ENCODE measurements at regions not wholly inside any gene's neighbourhood (a gene's known extent, or its start where the extent isn't known, plus 50 kb on each side); places are given as distances from the start of the nearest gene placed in this dataset.

DNA sequence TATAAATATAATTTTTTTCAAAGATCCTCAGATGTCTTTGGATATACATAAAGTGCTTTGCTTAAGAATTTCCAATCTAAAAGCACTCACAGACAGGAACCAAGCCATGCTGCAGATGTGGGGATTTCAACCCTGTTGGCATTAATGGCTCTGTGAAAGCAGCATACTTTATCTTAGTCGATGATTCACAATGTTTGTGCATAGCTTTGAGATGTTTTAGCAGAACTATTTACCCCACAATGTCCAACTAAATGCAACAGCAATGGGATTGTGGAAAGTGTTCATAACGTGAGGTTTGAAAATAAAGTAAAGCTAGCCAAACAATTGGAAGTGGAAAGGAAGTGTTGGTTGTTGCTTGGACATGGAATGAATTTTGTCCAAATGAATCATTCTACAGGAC is 371.4 kb downstream of the SOX2 start:
- DNase-seq = no peak

DNA sequence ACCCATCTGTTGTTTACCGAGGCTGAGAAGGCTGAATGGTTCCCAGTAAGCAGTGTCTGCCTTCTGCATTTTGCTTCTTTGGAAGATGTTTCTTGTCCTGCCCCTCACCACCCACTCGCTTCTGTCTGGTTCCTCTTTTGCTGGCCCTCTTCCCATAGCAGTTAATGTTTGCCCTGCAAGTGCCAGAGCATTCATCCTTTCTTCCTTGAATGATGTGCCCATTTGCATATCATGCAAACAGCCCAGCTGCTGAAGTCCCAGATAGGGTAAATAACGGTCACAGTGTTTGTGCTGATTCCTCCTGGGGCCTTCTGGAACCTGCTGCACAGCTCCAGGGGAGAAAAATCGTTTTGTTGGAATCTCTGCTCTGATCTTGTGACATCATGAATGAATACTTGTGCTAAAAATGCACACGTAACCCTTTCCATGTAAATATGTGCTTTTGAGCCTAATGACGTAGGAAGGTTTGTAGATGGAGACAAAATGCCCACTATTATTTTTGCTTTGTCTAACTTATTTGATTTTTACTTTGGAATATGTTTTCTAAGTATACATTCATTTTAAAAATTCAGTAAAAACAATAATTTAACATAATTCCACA is 381.0 kb downstream of the SOX2 start:
- no peak for DNase-seq

DNA sequence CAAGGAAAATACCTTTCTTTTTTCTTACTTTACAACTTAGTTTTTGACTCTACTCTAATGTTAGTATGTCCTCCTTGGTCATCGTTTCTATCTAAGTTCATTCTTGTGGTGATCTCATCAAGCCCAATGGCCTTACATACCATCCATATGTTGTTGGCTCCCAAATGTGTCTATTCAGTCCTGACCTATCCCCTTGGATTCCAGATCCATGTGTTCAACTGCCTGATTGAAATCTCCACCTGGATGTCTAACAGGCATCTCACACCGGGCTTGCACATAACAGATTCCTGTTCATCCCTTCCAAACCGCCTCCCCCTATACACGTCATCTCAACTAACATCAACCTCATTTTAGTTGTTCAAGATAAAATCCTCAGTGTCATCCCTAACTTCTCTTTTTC is 382.6 kb downstream of the SOX2 start:
- DNase-seq = no peak

DNA sequence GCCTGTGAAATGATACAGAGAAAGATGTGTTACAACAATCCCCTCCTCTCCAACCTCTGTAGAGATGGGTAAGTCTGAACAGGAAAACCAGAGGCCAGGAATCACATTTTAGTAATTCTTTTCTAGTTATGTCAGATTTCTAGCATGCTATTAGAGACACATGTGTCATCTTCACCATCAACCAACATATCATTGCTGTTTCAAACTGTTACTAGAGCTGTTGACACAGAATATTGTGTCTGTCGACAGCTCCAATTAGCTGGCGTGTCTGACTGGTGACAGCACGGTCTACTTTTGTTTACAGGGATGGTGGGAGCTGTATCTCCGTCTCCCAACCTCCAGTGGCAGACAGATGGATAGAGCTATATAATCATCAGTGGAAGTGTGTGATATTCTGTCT is 393.2 kb downstream of the SOX2 start:
- DNase-seq = no peak

- no peak for DNase-seq
These were observed 394.1 kb downstream of the SOX2 start for GRCh38 chr3:182105875-182106274.

DNA sequence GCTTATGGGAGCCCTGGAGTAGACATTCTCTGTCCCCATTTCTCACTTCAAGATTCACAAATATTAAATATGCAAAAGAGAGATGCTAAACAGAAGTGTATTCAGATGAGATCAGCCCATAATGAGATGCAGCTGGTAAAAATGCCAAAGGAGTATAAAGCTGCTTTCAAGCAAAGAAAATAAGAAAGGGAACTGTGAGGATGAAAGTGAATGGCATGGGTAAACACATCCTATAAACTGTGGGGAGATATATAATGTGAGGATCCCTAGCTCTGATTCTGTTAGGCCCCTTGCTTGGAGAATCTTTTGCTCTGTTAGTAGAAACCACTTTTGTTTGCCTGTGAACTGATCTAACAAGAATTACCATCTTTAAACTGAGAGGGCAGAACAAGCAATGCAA is 396.6 kb downstream of the SOX2 start:
- DNase-seq = no peak

DNA sequence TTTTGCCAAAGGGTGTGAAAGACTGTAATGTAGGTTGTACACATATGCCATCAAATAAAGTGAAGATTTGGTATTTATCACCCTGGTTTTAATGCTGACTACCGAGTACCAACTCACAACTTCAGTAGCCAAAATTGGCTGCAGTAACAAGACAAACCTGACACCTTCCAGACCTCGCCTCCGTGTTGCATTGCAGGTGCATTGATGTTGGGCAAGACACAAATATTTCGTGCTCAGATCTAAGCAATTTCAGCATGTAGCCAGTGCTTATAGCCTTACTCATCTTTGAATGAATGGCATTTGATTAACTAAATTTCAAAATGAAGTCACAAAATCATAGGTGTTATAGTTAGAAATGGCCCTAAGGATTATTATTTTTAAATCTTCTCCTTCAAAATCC is 400.2 kb downstream of the SOX2 start:
- DNase-seq = no peak

DNA sequence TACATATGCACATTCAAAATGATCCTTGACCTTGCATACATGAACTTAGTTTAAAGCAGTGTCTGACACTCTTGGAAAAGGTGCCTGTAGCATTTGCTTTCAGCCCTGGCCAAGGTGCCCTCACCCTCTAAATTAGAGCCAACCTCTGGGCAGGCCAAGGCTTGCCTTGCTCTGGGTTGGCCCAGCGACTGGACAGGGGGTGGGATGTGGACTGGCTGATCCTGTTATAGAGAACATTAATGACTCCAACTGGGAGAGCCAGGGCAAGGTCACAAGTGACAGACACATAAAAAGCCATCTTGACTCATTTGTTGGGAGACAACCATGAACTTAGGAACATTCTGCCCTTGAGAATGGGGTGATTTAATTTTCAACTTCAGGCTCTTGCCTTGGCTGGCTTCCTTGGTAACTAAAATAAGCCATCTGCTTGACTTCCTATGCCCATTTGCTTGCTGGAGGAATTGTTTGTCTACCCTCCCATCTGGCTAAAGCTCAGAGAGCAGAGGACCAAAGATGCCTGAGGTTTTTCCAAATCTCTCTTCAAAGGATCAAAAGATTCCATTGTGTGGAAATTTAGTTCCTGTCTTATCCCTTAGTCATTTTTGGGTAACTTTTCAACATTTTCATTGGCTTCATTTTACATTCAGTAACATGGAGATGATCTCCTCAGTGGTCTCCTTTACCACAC is 403.7 kb downstream of the SOX2 start:
- no peak for DNase-seq

- DNase-seq = no peak
These were observed 404.7 kb downstream of the SOX2 start for GRCh38 chr3:182116386-182116785.

GRCh38 chr3:182117131-182117530 is 405.4 kb downstream of the SOX2 start:
- DNase-seq = no peak

- DNase-seq = no peak
These were observed 405.9 kb downstream of the SOX2 start for GRCh38 chr3:182117583-182117982.

GRCh38 chr3:182118066-182118465 is 406.3 kb downstream of the SOX2 start:
- DNase-seq = no peak

DNA sequence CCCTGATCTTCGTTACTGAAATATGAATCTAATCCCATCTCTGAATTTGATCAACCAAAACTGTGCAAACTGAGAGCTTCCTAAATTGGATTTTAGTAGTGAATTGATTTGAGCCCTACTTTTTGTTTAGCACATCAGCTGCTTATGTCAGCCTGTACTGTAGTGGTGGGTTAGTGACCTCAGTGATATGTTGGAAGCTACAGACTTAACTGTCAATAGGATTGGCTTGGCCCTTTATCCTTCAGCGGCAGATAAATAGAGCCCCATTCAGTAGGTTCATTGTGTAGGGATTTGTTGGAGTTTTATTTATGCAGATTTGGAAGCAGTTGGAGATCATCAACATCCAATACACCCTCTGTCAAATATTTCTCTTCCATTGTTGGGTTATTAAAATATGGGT is 409.7 kb downstream of the SOX2 start:
- DNase-seq = no peak

- no peak for DNase-seq
These were observed 411.1 kb downstream of the SOX2 start for GRCh38 chr3:182122779-182123178.

DNA sequence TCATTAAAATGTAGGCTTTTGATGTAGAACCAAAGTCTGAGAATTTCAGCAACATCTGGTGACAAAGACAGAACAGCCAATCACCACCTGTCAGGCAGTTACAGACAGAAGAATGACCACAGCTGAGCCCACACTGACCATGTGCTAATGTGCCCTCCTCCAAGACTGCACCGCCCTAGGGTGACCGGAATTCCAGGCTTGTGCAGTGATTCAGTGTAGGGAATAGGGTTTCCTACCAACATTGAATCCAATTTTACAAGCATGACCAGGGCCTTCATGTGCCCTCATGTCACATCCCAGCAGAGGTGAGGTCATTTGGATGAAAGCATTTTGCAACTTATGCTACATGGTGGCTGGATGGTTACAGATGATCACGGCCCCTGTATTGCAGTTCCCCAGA is 412.5 kb downstream of the SOX2 start:
- DNase-seq = no peak

DNA sequence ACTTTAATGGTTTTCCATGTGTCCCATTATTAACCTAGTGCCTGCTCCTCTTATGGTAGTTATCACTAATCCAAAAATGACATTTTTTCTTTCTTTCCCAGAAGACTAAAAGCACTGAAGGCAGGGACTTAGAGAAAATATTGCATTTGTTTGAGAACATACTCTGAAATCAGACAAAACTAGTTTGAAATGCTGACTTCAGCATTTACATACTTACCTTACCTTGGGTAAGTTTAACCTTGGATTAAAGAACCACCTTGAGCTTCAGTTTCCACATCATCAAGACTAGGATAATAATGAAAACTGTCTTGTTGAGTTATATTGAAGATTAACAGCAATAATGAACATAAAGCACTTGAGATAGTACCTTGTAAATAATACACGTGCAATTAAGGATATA is 413.0 kb downstream of the SOX2 start:
- DNase-seq = no peak

- DNase-seq = no peak
These were observed 418.0 kb downstream of the SOX2 start for GRCh38 chr3:182129740-182130139.

DNA sequence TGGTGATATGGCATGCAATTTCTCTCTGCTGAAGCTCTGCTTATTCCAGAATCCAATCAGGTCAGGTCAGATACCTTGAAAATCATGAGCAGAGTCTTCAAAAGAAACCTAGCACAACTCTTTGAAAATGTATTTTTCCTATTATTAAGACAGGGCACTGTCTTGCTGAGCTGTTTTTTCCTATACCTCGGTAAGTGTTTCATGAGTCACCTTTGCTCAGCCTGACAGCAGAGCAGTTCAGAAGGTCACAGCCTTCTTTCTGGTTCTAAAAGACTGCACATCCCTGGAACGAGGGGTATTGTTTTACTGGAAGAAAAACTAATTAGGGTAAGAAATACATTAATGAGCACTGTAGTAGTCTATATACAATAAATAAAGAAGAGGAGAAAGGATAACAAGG is 422.0 kb downstream of the SOX2 start:
- DNase-seq = no peak

DNA sequence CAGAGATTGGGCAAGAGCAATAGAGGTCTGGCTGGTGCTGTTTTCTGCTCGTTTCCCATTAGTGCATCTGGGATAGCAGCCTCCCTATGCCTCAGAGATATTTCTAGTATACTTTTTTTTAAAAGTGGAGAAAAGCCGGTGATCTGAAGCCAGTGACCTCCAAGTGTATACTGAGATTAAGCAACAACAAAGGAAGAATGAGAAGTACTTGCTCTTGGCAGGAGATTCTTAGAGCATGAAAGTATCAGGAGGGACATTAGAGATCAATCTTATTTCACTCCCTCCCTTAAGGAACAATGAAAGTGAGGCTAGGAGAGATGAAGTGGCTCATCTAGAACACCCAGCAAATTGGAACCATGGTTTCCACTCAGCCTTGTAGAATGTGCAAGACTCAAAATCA is 423.3 kb downstream of the SOX2 start:
- DNase-seq = no peak

DNA sequence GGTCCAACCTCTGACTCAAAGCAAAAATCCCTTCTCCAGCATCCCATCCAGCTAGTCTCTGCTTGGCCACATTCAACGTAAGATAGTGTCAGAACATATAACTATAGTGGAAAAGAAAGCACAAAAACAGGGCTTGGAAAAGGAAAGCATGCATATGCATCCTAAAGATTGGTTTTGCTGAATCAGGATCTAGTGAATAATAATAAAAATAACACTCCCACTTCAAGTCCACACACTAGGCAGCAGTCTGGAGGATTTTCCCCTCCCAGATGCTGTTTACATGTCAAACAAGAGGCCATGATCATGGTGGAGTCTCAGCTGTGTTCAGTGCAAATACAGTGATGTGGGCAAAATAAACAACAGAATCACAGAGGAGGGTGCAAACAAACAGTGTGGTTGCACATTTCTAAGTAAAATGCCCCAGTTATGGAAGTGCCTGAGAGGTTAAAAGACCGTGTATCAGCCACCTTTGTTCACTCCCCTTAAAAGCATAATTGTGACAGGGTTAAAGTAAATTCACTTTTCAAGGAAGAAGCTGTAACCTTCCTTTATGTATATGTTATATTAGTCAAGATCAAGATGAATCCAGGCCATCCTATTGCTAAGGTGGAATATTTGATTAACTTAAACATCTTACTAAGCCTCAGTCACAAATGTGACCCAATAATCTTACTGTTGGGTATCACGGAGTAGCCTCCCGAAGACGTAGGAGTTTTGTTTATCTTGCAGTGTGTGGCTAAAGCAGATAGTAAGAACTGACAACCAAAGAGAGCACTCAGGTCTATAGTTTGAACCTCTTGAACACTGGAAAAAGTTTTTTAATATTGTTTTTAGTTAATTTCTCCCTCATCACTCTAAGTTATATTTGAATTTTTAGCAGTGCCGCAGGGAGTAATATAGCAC is 424.5 kb downstream of the SOX2 start:
- DNase-seq = no peak

DNA sequence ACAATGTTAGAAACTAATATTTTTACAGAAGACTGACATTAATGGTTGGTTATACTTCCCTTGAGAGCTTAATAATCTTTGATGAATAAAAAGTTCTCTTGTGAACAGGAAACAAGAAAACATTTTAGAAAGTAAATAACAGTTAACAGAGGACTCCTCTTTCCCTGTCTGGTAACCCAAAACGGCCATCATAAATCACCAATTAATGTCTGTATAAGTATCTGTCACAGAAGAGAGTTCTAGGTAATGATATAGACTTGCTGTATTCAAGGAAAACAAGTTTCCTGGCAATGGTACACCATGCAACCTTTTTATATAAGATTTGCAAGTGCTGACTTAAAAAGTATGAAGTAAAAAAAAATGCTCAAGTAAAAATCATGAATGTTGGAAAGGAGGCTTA is 426.7 kb downstream of the SOX2 start:
- no peak for DNase-seq

GRCh38 chr3:182139627-182140357 is 428.1 kb downstream of the SOX2 start:
- no peak for DNase-seq

DNA sequence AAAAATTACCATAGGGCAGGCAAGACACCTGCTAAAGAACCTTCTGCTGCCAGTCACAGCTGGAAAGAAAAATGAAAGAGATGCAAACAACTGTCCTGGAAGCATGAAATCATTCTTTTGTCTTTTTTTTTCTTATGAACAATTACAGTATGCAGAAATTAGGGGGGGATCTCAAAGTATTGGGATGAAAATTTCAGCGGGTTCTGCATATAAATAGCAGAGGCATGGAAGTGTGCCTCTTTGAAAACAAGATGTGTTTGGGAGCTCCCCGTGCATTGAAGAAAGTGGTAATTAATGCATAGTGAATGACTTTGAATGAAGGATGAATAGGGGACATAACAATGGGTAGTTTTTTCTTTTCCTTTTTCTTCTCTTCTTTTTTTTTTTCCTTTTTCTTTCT is 431.2 kb downstream of the SOX2 start:
- no peak for DNase-seq

Measured in hematopoietic multipotent progenitor cell treated with erythropoietin and hydrocortisone succinate and interleukin-3 and kit ligand, for 6 days (in vitro differentiated cells).